Hypothalamus (tissue), 51 donors: ENCODE measurements at regions not wholly inside any gene's neighbourhood (a gene's known extent, or its start where the extent isn't known, plus 50 kb on each side); places are given as distances from the start of the nearest gene placed in this dataset.
A peak's percentile ranks its signal among the peaks of the same experiment; 100 is the strongest.

Experiments
- DNase-seq, 51 donors: peaks; one replicate each; lab custom pipeline; 2025; lab: John Stamatoyannopoulos, UW

GRCh38 chr5:165913059-165913458 is 2378.4 kb upstream of the WWC1 start:
- no peak for DNase-seq

GRCh38 chr5:165914456-165914855 is 2377.0 kb upstream of the WWC1 start:
- DNase-seq: no peak

- no peak for DNase-seq
Observed at GRCh38 chr5:165919196-165919595, 2372.2 kb upstream of the WWC1 start.

DNA sequence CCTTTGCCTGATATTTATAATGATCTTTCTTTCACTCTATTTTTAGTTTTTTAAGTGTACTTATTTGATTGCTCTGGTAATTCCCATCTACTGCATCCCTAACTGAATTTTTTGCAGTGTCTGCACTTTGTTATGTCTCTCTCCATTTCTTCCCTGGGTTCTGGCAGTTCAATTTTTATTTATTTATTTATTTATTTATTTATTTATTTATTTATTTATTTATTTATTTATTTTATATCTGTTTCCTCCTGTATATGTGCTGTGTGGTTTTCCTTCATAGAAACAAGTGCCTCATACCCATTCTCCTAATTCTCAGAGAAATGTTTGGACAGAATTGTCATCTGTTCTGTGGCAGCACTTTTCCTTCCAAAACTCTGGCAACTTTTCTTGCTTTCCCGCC is 2370.8 kb upstream of the WWC1 start:
- no peak for DNase-seq

GRCh38 chr5:165928971-165929370 is 2362.5 kb upstream of the WWC1 start:
- DNase-seq: no peak

- DNase-seq: no peak
Observed at GRCh38 chr5:165940541-165940940, 2350.9 kb upstream of the WWC1 start.

DNA sequence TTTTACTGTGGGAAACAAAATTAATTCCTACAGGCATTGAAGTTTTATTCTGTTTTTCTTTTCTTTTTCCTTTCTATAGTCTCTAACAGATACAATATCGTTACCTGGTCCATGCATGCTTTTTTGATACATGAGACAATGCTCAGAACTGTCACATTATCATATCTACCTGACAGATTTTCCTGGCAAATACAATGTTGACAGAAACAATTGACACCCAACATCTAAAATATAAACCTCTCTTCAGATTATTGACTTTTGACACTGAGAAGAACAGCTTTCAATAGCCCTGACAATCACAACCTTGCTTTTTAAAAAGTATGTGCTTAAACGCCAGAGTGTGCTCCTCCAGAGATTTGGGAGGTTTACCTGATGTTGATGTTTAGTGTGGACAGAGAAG is 2334.6 kb upstream of the WWC1 start:
- DNase-seq: no peak

DNA sequence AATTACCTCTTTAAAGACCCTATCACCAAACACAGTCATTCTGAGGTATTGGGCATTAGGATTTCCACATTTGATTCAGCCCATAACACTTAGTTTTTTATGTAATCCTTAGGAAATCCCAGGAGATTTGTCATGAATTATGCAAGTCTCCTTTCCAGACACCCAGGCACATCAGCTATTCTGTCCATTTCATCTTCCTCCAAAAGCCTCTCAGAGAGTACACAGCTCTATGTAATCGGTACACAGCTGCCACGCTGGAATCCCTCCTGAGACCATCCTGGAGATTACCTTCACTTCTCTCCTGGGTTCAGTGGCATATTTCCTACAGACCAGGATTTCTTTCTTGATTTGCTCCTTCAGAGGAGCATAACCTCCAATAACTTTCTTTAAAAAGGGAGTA is 2309.8 kb upstream of the WWC1 start:
- no peak for DNase-seq

- DNase-seq: peak in 2 of 51 donors; percentile 1
Observed at GRCh38 chr5:165996201-165996875, 2295.1 kb upstream of the WWC1 start.

- no peak for DNase-seq
Observed at GRCh38 chr5:165999693-166000320, 2291.6 kb upstream of the WWC1 start.

- DNase-seq: peak in 1 of 51 donors; percentile 2
Observed at GRCh38 chr5:166004006-166004405, 2287.4 kb upstream of the WWC1 start.

GRCh38 chr5:166013415-166013814 is 2278.0 kb upstream of the WWC1 start:
- DNase-seq: no peak

DNA sequence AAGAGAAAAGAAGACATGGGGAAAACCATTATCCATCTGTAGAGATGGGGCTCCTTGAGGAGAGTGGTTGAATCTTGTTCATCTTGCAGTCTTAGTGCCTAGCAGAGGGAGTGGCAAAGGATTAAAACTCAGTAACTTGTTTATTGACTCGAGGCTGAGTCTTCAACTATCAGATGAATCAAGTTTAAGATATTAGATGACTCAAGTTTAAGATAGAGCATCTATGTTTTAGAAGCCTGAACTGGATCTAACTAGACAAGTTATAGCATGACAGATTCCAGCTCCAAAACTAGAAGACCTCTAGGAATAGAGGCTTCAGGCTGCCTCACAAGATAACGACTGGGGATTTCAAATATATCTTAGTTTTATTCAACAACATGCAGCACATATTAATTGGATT is 2277.2 kb upstream of the WWC1 start:
- no peak for DNase-seq

DNA sequence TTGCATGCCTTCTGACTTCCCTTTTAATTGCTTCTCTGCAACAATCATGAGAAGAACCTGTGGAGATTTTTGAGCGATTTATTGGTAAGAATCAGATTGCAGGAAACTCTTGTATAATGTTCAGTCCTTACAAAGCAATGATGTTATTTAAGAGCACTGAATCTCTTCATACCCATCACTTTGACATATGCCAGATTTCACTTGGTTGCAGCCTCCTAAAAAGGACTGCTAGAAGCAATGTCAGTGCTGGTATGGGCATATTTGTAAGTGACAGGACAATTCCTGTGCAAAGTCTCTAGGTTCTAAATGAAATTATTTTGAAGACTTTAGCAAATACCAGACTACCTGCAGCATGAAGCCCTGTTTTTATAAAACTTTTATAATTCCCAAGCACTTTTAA is 2272.7 kb upstream of the WWC1 start:
- no peak for DNase-seq

GRCh38 chr5:166022065-166022464 is 2269.4 kb upstream of the WWC1 start:
- DNase-seq: no peak

GRCh38 chr5:166024970-166025369 is 2266.5 kb upstream of the WWC1 start:
- no peak for DNase-seq

DNA sequence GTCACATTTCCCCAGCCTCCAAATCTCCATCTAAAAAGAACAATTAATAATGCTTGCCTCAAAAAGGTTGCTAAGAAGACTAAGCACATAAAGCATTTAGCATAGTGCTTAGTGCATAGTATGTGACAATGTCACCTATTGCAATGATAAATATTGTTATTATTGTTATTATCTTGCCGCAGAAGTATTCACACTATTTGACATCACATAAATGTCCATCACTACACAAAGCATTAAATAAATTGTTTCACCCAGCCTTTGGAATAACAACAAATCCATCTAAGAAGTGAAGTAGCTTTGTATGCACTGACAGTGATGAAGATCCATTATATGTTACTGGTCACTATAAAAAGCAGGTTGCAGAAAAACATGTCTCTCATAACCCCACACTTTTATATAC is 2263.9 kb upstream of the WWC1 start:
- no peak for DNase-seq

DNA sequence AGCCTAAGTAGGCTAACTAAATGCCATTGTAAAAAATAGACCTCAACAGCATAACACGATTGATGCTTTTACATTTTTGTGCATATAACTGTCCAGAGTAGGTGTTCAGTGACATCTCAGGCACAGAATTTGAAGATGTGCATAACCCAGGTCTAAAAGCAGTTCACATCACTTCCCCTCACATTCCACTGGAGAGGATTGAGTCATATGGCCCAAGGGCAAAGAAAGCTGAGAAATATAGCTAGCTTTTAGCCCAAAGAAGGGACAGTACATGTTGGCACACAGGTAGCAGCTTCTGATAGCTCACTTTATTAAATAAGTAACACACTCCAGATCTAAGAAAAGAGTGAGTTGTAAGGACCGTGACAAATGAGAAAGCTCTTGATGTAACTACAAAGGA is 2259.5 kb upstream of the WWC1 start:
- DNase-seq: no peak

- DNase-seq: no peak
Observed at GRCh38 chr5:166032601-166033000, 2258.8 kb upstream of the WWC1 start.

DNA sequence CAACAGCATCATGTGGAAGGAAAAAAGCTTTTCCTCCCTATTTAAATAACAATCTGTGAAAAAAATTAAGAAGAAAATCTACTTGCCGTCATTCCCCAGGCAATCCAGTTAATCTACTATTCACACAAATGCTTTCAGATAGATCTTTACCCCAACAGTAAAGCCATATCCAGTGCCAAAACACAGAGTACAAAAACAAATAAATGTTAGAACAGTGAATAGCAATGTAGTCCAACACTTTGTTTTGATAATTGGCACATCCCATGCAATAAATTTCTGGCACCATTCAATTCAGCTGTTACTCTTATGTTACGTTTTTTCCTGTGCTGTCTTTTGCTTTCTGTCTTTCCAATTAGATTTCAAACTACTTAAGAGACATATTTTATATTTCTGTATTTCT is 2245.5 kb upstream of the WWC1 start:
- DNase-seq: no peak

GRCh38 chr5:166046956-166047355 is 2244.5 kb upstream of the WWC1 start:
- DNase-seq: no peak

GRCh38 chr5:166050531-166050930 is 2240.9 kb upstream of the WWC1 start:
- DNase-seq: no peak

- no peak for DNase-seq
Observed at GRCh38 chr5:166058660-166059059, 2232.8 kb upstream of the WWC1 start.
